GM18907 (cell line): ENCODE measurements at regions not wholly inside any gene's neighbourhood (a gene's known extent, or its start where the extent isn't known, plus 50 kb on each side); places are given as distances from the start of the nearest gene placed in this dataset.
A peak's percentile ranks its signal among the peaks of the same experiment; 100 is the strongest.

Experiments used
- ATAC-seq: cut with Tn5 transposase; IDR thresholded peaks from one replicate; pipeline ENCODE4 v1.9.1; 2021; ENCODE audit warnings: mild to moderate bottlenecking, moderate library complexity; ENCODE audit not compliant: unreplicated experiment

GRCh38 chr16:55151561-55152305 lies 172.3 kb upstream of the IRX6 start:
- ATAC-seq, result no peak

GRCh38 chr16:55152875-55153390 lies 171.1 kb upstream of the IRX6 start:
- ATAC-seq, result no peak

GRCh38 chr16:55154262-55154661 lies 169.7 kb upstream of the IRX6 start:
- ATAC-seq, result no peak

GRCh38 chr16:55154956-55155355 lies 169.0 kb upstream of the IRX6 start:
- no peak for ATAC-seq

GRCh38 chr16:55155815-55156214 lies 168.2 kb upstream of the IRX6 start:
- no peak for ATAC-seq

- no peak for ATAC-seq
Observed at GRCh38 chr16:55169780-55170179, 154.2 kb upstream of the IRX6 start.

GRCh38 chr16:55171241-55171640 lies 152.8 kb upstream of the IRX6 start:
- no peak for ATAC-seq

GRCh38 chr16:55175389-55175788 lies 148.6 kb upstream of the IRX6 start:
- ATAC-seq, result no peak

- ATAC-seq, result no peak
Observed at GRCh38 chr16:55176901-55177300, 147.1 kb upstream of the IRX6 start.

GRCh38 chr16:55179411-55179810 lies 144.6 kb upstream of the IRX6 start:
- no peak for ATAC-seq

- no peak for ATAC-seq
Observed at GRCh38 chr16:55179852-55180585, 144.0 kb upstream of the IRX6 start.

- no peak for ATAC-seq
Observed at GRCh38 chr16:55184052-55184451, 140.0 kb upstream of the IRX6 start.

- no peak for ATAC-seq
Observed at GRCh38 chr16:55184619-55185018, 139.4 kb upstream of the IRX6 start.

GRCh38 chr16:55189224-55189623 lies 134.8 kb upstream of the IRX6 start:
- ATAC-seq, result no peak

- ATAC-seq, result no peak
Observed at GRCh38 chr16:55189682-55190636, 134.0 kb upstream of the IRX6 start.

GRCh38 chr16:55192734-55193133 lies 131.3 kb upstream of the IRX6 start:
- ATAC-seq, result no peak

GRCh38 chr16:55203570-55203969 lies 120.4 kb upstream of the IRX6 start:
- ATAC-seq, result no peak

GRCh38 chr16:55204069-55204468 lies 119.9 kb upstream of the IRX6 start:
- ATAC-seq, result peak; percentile 53

- ATAC-seq, result no peak
Observed at GRCh38 chr16:55204923-55205322, 119.1 kb upstream of the IRX6 start.

- ATAC-seq, result no peak
Observed at GRCh38 chr16:55207693-55208428, 116.1 kb upstream of the IRX6 start.
